GM23338 (cell line): ENCODE measurements at regions not wholly inside any gene's neighbourhood (a gene's known extent, or its start where the extent isn't known, plus 50 kb on each side); places are given as distances from the start of the nearest gene placed in this dataset.

Experiments used
- ATAC-seq: fragments of 200-7000 bp; cut with Tn5 transposase; 3 replicates; pipeline ENCODE4 v1.9.1; 2020
- DNase-seq: peaks from one replicate; pipeline ENCODE4 v3.0.0-alpha.2; 2015; ENCODE audit warnings: low spot score
- H2AFZ ChIP-seq: fragments of 200-600 bp; sonication (generic); 2 replicates; pipeline ENCODE4 v1.8.0; 2016; ENCODE audit warnings: antibody characterized with exemption, mild to moderate bottlenecking, moderate library complexity
- H3F3A ChIP-seq: fragments of 200-600 bp; sonication (generic); replicated peaks from 2 replicates; pipeline ENCODE4 v1.8.0; 2017; ENCODE audit warnings: antibody characterized with exemption, mixed run types, low read depth
- H3K27ac ChIP-seq: fragments of 200-600 bp; sonication (generic); 2 replicates; pipeline ENCODE4 v1.6.1; 2016; ENCODE audit warnings: low read depth
- H3K27me3 ChIP-seq: fragments of 200-600 bp; sonication (generic); 2 replicates; pipeline ENCODE4 v1.8.0; 2016; ENCODE audit warnings: mild to moderate bottlenecking, mixed run types, moderate library complexity; ENCODE audit not compliant: insufficient read depth
- H3K36me3 ChIP-seq: fragments of 200-600 bp; sonication (generic); 2 replicates; pipeline ENCODE4 v1.8.0; 2016; ENCODE audit warnings: mild to moderate bottlenecking; ENCODE audit not compliant: insufficient read depth
- H3K4me1 ChIP-seq: fragments of 200-600 bp; sonication (generic); 2 replicates; pipeline ENCODE4 v1.8.0; 2016; ENCODE audit warnings: mild to moderate bottlenecking, moderate library complexity; ENCODE audit not compliant: insufficient read depth
- H3K4me2 ChIP-seq: fragments of 200-600 bp; sonication (generic); 2 replicates; pipeline ENCODE4 v1.7.1; 2017; ENCODE audit warnings: mixed run types
- H3K4me3 ChIP-seq: fragments of 200-600 bp; sonication (generic); 2 replicates; pipeline ENCODE4 v1.6.1; 2016; ENCODE audit warnings: mixed run types
- H3K79me2 ChIP-seq: fragments of 200-600 bp; sonication (generic); replicated peaks from 2 replicates; pipeline ENCODE4 v1.8.0; 2017; ENCODE audit warnings: mild to moderate bottlenecking; ENCODE audit not compliant: insufficient read depth
- H3K9me2 ChIP-seq: fragments of 200-600 bp; sonication (generic); 2 replicates; pipeline ENCODE4 v1.8.0; 2017; ENCODE audit not compliant: insufficient read depth
- H4K20me1 ChIP-seq: fragments of 200-600 bp; sonication (generic); replicated peaks from 2 replicates; pipeline ENCODE4 v1.8.0; 2017; ENCODE audit warnings: mild to moderate bottlenecking; ENCODE audit not compliant: insufficient read depth
- H3K27ac Mint-ChIP-seq: 2 replicates; pipeline ENCODE4 v1.8.0; 2020; ENCODE audit warnings: inconsistent platforms, mild to moderate bottlenecking, moderate library complexity, mixed read lengths
- H3K27me3 Mint-ChIP-seq: 3 replicates; pipeline ENCODE4 v1.8.0; 2022; ENCODE audit warnings: low read depth, mild to moderate bottlenecking, moderate library complexity, mixed read lengths, inconsistent platforms; ENCODE audit not compliant: insufficient read depth, poor library complexity
- H3K36me3 Mint-ChIP-seq: 3 replicates; pipeline ENCODE4 v1.8.0; 2021; ENCODE audit warnings: low read depth, mild to moderate bottlenecking, inconsistent platforms, moderate library complexity, mixed read lengths
- H3K4me1 Mint-ChIP-seq: 3 replicates; pipeline ENCODE4 v1.8.0; 2020; ENCODE audit warnings: mild to moderate bottlenecking, inconsistent platforms, mixed read lengths
- H3K4me3 Mint-ChIP-seq: 3 replicates; pipeline ENCODE4 v1.8.0; 2021; ENCODE audit warnings: moderate library complexity, mild to moderate bottlenecking, inconsistent platforms, mixed read lengths
- H3K9me3 Mint-ChIP-seq: 3 replicates; pipeline ENCODE4 v1.8.0; 2020; ENCODE audit warnings: moderate library complexity, mild to moderate bottlenecking, inconsistent platforms, mixed read lengths
- CREB1 ChIP-seq: fragments of 250-450 bp; sonication (Bioruptor Pico); IDR thresholded peaks from 2 replicates; pipeline ENCODE4 v1.5.0; 2020; ENCODE audit warnings: low read depth, mild to moderate bottlenecking, moderate library complexity
- CTCF ChIP-seq, 2 experiments: fragments of 200-600 bp in 1 of 2; sonication (generic) in 1 of 2; conservative IDR thresholded peaks; 2 replicates each; pipeline versions ENCODE4 v1.5.1 to v1.6.1; 2016 to 2017; ENCODE audit warnings: antibody characterized with exemption in 2 of 2, low read depth in 2 of 2, mild to moderate bottlenecking in 2 of 2, moderate library complexity in 1 of 2
- ETS1 ChIP-seq: IDR thresholded peaks from 2 replicates; pipeline ENCODE4 v1.6.1; 2016; ENCODE audit warnings: antibody characterized with exemption
- EZH2 ChIP-seq: fragments of 200-600 bp; sonication (generic); IDR thresholded peaks from one replicate; pipeline ENCODE4 v1.8.0; 2017; ENCODE audit warnings: antibody characterized with exemption, mild to moderate bottlenecking, low read depth; ENCODE audit not compliant: unreplicated experiment
- EZH2phosphoT487 ChIP-seq: fragments of 200-600 bp; sonication (generic); IDR thresholded peaks from one replicate; pipeline ENCODE4 v1.8.1; 2018; ENCODE audit warnings: antibody characterized with exemption; ENCODE audit not compliant: unreplicated experiment
- JUNB ChIP-seq: IDR thresholded peaks from one replicate; pipeline ENCODE4 v1.6.1; 2016; ENCODE audit warnings: antibody characterized with exemption; ENCODE audit not compliant: unreplicated experiment
- NANOG ChIP-seq: IDR thresholded peaks from 2 replicates; pipeline ENCODE4 v1.6.1; 2016; ENCODE audit warnings: antibody characterized with exemption, borderline replicate concordance
- POLR2AphosphoS5 ChIP-seq: IDR thresholded peaks from 2 replicates; pipeline ENCODE4 v1.6.1; 2016; ENCODE audit warnings: antibody characterized with exemption, low read depth
- STAT1 ChIP-seq: IDR thresholded peaks from one replicate; pipeline ENCODE4 v1.6.1; 2016; ENCODE audit warnings: antibody characterized with exemption; ENCODE audit not compliant: unreplicated experiment
- ZNF114 ChIP-seq: fragments of 250-450 bp; sonication (Bioruptor Pico); IDR thresholded peaks from 2 replicates; pipeline ENCODE4 v1.5.0; 2020; ENCODE audit warnings: mild to moderate bottlenecking, moderate library complexity
- ZNF331 ChIP-seq: fragments of 250-450 bp; sonication (Bioruptor Pico); IDR thresholded peaks from 2 replicates; pipeline ENCODE4 v1.5.0; 2020; ENCODE audit warnings: low read depth, mild to moderate bottlenecking, moderate library complexity
- TF ChIP-seq, protein P1 (sequence below): IDR thresholded peaks from one replicate; pipeline ENCODE4 v1.6.1; 2018; ENCODE audit warnings: antibody characterized with exemption; ENCODE audit not compliant: unreplicated experiment
- TF ChIP-seq, protein P2 (sequence below): fragments of 250-450 bp; sonication (Bioruptor Pico); IDR thresholded peaks from 2 replicates; pipeline ENCODE4 v1.5.0; 2020; ENCODE audit warnings: mild to moderate bottlenecking, moderate library complexity

- no peaks in the 10 kb centered on the region for H3K4me1 Mint-ChIP-seq
- ATAC-seq: no peak
- H3K27me3 ChIP-seq: no peaks in the 10 kb centered on the region
- peaks cover 6% of the 10 kb centered on the region for H3K27me3 Mint-ChIP-seq
- no peak overlapping the region for H3K27ac Mint-ChIP-seq
- no peak overlapping the region for H2AFZ ChIP-seq
- peaks cover 4% of the 10 kb centered on the region; the same call in 1 of the 2 replicates for H3K9me2 ChIP-seq
- no peaks in the 10 kb centered on the region for H3K36me3 Mint-ChIP-seq
- H3K79me2 ChIP-seq: no peaks in the 10 kb centered on the region
- no peak for DNase-seq
- H4K20me1 ChIP-seq: no peaks in the 10 kb centered on the region
- peaks cover 39% of the 10 kb centered on the region for H3K9me3 Mint-ChIP-seq
- TF ChIP-seq NANOG: no peak
- TF ChIP-seq CTCF (conservative IDR thresholded peaks at IDR 0.05; ENCODE audit: low read depth in 2 of 2): no peak
- TF ChIP-seq POLR2AphosphoS5: no peak
- TF ChIP-seq EZH2phosphoT487: no peak
- no peak for TF ChIP-seq JUNB
- TF ChIP-seq STAT1: no peak
- TF ChIP-seq EZH2: no peak
- TF ChIP-seq, protein P1, sequence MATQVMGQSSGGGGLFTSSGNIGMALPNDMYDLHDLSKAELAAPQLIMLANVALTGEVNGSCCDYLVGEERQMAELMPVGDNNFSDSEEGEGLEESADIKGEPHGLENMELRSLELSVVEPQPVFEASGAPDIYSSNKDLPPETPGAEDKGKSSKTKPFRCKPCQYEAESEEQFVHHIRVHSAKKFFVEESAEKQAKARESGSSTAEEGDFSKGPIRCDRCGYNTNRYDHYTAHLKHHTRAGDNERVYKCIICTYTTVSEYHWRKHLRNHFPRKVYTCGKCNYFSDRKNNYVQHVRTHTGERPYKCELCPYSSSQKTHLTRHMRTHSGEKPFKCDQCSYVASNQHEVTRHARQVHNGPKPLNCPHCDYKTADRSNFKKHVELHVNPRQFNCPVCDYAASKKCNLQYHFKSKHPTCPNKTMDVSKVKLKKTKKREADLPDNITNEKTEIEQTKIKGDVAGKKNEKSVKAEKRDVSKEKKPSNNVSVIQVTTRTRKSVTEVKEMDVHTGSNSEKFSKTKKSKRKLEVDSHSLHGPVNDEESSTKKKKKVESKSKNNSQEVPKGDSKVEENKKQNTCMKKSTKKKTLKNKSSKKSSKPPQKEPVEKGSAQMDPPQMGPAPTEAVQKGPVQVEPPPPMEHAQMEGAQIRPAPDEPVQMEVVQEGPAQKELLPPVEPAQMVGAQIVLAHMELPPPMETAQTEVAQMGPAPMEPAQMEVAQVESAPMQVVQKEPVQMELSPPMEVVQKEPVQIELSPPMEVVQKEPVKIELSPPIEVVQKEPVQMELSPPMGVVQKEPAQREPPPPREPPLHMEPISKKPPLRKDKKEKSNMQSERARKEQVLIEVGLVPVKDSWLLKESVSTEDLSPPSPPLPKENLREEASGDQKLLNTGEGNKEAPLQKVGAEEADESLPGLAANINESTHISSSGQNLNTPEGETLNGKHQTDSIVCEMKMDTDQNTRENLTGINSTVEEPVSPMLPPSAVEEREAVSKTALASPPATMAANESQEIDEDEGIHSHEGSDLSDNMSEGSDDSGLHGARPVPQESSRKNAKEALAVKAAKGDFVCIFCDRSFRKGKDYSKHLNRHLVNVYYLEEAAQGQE: no peak
- no peak for TF ChIP-seq ZNF114 (CRISPR knock-in tag)
- TF ChIP-seq ZNF331: no peak
- TF ChIP-seq ETS1: no peak
- no peak for TF ChIP-seq CREB1 (CRISPR knock-in tag)
- TF ChIP-seq, protein P2, sequence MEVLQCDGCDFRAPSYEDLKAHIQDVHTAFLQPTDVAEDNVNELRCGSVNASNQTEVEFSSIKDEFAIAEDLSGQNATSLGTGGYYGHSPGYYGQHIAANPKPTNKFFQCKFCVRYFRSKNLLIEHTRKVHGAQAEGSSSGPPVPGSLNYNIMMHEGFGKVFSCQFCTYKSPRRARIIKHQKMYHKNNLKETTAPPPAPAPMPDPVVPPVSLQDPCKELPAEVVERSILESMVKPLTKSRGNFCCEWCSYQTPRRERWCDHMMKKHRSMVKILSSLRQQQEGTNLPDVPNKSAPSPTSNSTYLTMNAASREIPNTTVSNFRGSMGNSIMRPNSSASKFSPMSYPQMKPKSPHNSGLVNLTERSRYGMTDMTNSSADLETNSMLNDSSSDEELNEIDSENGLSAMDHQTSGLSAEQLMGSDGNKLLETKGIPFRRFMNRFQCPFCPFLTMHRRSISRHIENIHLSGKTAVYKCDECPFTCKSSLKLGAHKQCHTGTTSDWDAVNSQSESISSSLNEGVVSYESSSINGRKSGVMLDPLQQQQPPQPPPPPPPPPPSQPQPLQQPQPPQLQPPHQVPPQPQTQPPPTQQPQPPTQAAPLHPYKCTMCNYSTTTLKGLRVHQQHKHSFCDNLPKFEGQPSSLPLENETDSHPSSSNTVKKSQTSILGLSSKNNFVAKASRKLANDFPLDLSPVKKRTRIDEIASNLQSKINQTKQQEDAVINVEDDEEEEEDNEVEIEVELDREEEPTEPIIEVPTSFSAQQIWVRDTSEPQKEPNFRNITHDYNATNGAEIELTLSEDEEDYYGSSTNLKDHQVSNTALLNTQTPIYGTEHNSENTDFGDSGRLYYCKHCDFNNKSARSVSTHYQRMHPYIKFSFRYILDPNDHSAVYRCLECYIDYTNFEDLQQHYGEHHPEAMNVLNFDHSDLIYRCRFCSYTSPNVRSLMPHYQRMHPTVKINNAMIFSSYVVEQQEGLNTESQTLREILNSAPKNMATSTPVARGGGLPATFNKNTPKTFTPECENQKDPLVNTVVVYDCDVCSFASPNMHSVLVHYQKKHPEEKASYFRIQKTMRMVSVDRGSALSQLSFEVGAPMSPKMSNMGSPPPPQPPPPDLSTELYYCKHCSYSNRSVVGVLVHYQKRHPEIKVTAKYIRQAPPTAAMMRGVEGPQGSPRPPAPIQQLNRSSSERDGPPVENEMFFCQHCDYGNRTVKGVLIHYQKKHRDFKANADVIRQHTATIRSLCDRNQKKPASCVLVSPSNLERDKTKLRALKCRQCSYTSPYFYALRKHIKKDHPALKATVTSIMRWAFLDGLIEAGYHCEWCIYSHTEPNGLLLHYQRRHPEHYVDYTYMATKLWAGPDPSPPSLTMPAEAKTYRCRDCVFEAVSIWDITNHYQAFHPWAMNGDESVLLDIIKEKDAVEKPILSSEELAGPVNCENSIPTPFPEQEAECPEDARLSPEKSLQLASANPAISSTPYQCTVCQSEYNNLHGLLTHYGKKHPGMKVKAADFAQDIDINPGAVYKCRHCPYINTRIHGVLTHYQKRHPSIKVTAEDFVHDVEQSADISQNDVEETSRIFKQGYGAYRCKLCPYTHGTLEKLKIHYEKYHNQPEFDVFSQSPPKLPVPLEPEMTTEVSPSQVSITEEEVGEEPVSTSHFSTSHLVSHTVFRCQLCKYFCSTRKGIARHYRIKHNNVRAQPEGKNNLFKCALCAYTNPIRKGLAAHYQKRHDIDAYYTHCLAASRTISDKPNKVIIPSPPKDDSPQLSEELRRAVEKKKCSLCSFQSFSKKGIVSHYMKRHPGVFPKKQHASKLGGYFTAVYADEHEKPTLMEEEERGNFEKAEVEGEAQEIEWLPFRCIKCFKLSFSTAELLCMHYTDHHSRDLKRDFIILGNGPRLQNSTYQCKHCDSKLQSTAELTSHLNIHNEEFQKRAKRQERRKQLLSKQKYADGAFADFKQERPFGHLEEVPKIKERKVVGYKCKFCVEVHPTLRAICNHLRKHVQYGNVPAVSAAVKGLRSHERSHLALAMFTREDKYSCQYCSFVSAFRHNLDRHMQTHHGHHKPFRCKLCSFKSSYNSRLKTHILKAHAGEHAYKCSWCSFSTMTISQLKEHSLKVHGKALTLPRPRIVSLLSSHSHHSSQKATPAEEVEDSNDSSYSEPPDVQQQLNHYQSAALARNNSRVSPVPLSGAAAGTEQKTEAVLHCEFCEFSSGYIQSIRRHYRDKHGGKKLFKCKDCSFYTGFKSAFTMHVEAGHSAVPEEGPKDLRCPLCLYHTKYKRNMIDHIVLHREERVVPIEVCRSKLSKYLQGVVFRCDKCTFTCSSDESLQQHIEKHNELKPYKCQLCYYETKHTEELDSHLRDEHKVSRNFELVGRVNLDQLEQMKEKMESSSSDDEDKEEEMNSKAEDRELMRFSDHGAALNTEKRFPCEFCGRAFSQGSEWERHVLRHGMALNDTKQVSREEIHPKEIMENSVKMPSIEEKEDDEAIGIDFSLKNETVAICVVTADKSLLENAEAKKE: no peak
- no peak overlapping the region for H3K27ac ChIP-seq
- H3K36me3 ChIP-seq: no peaks in the 10 kb centered on the region
- no peak overlapping the region for H3K4me3 Mint-ChIP-seq
- H3K4me1 ChIP-seq: no peaks in the 10 kb centered on the region
- no peak overlapping the region for H3K4me2 ChIP-seq
- H3F3A ChIP-seq: no peaks in the 10 kb centered on the region
- no peak overlapping the region for H3K4me3 ChIP-seq
Observed at GRCh38 chr22:34129691-34130486, 209.6 kb upstream of the LARGE1 start.
